Panc1 (cell line): ENCODE measurements at regions not wholly inside any gene's neighbourhood (a gene's known extent, or its start where the extent isn't known, plus 50 kb on each side); places are given as distances from the start of the nearest gene placed in this dataset.

Source experiments
- POLR2AphosphoS5 ChIP-seq: IDR thresholded peaks from 2 replicates; pipeline ENCODE4 v1.6.1; 2012; ENCODE audit warnings: mild to moderate bottlenecking, low read depth, low read length, moderate library complexity
- SIN3A ChIP-seq: IDR thresholded peaks from 2 replicates; pipeline ENCODE4 v1.6.1; 2012; ENCODE audit warnings: low read depth, mild to moderate bottlenecking, low read length, moderate library complexity, borderline replicate concordance; ENCODE audit not compliant: insufficient read depth
- TCF7L2 ChIP-seq: IDR thresholded peaks from 2 replicates; pipeline ENCODE4 v1.6.1; 2011; ENCODE audit warnings: mild to moderate bottlenecking, low read depth, low read length, inconsistent platforms
- TF ChIP-seq, protein P1 (sequence below): fragments of 450-650 bp; IDR thresholded peaks from 2 replicates; pipeline ENCODE4 v1.5.1; 2017; ENCODE audit warnings: mild to moderate bottlenecking
- TF ChIP-seq, protein P2 (sequence below), 2 experiments: IDR thresholded peaks; 2 replicates each; pipeline ENCODE4 v1.6.1; 2011 to 2012; ENCODE audit warnings: low read depth in 2 of 2, control low read depth in 1 of 2, low read length in 1 of 2, mild to moderate bottlenecking in 1 of 2, moderate library complexity in 1 of 2; ENCODE audit not compliant: insufficient read depth in 1 of 2

DNA sequence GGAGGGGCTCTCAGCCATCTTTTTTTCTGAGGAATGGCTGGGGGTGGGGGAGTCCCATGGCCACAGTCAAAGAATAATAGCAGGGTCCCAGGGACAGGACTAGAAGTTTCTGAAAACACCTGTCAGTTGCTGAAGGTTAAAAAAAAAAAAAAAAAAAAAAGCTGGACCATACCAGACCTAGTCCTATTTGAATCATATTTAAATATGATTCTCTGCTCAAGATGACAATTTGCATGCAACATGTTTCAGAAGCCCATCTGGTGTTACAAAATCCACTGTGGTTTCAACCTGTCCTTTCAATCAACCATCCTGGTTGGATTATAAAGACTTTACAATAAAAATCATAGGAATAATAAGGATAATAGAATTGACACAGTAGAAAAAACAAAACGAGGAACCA lies 153.7 kb downstream of the TENT5C start:
- TF ChIP-seq, protein P1, sequence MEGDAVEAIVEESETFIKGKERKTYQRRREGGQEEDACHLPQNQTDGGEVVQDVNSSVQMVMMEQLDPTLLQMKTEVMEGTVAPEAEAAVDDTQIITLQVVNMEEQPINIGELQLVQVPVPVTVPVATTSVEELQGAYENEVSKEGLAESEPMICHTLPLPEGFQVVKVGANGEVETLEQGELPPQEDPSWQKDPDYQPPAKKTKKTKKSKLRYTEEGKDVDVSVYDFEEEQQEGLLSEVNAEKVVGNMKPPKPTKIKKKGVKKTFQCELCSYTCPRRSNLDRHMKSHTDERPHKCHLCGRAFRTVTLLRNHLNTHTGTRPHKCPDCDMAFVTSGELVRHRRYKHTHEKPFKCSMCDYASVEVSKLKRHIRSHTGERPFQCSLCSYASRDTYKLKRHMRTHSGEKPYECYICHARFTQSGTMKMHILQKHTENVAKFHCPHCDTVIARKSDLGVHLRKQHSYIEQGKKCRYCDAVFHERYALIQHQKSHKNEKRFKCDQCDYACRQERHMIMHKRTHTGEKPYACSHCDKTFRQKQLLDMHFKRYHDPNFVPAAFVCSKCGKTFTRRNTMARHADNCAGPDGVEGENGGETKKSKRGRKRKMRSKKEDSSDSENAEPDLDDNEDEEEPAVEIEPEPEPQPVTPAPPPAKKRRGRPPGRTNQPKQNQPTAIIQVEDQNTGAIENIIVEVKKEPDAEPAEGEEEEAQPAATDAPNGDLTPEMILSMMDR: no peak
- TF ChIP-seq POLR2AphosphoS5 (no peak), TCF7L2 (no peak), SIN3A (no peak)
- TF ChIP-seq, protein P2, sequence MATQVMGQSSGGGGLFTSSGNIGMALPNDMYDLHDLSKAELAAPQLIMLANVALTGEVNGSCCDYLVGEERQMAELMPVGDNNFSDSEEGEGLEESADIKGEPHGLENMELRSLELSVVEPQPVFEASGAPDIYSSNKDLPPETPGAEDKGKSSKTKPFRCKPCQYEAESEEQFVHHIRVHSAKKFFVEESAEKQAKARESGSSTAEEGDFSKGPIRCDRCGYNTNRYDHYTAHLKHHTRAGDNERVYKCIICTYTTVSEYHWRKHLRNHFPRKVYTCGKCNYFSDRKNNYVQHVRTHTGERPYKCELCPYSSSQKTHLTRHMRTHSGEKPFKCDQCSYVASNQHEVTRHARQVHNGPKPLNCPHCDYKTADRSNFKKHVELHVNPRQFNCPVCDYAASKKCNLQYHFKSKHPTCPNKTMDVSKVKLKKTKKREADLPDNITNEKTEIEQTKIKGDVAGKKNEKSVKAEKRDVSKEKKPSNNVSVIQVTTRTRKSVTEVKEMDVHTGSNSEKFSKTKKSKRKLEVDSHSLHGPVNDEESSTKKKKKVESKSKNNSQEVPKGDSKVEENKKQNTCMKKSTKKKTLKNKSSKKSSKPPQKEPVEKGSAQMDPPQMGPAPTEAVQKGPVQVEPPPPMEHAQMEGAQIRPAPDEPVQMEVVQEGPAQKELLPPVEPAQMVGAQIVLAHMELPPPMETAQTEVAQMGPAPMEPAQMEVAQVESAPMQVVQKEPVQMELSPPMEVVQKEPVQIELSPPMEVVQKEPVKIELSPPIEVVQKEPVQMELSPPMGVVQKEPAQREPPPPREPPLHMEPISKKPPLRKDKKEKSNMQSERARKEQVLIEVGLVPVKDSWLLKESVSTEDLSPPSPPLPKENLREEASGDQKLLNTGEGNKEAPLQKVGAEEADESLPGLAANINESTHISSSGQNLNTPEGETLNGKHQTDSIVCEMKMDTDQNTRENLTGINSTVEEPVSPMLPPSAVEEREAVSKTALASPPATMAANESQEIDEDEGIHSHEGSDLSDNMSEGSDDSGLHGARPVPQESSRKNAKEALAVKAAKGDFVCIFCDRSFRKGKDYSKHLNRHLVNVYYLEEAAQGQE (IDR thresholded peaks at IDR 0.05; ENCODE audit: insufficient read depth in 1 of 2, low read depth in 2 of 2, low read length in 1 of 2): no peak
